Type B pancreatic cell (in vitro differentiated cells): ENCODE measurements at regions not wholly inside any gene's neighbourhood (a gene's known extent, or its start where the extent isn't known, plus 50 kb on each side); places are given as distances from the start of the nearest gene placed in this dataset.
"Not testable (repeated sequence)": the region's sequence is repeated elsewhere in the genome, so short reads cannot be mapped to it uniquely, and the experiment has no call there.

Experiments
- DNase-seq: peaks from one replicate; pipeline ENCODE4 v3.0.0; 2021; ENCODE audit warnings: mixed read lengths; ENCODE audit not compliant: unreplicated experiment; ENCODE audit errors: extremely low spot score
- H3K27ac Mint-ChIP-seq: 2 replicates; pipeline ENCODE4 v1.8.0; 2021; ENCODE audit warnings: mild to moderate bottlenecking, mixed read lengths
- H3K27me3 Mint-ChIP-seq: 2 replicates; pipeline ENCODE4 v1.8.0; 2021; ENCODE audit warnings: mixed read lengths
- H3K36me3 Mint-ChIP-seq: 2 replicates; pipeline ENCODE4 v1.8.0; 2021; ENCODE audit warnings: mixed read lengths
- H3K4me1 Mint-ChIP-seq: one replicate; pipeline ENCODE4 v1.8.0; 2021; ENCODE audit warnings: mixed read lengths; ENCODE audit not compliant: unreplicated experiment
- H3K4me3 Mint-ChIP-seq: 2 replicates; pipeline ENCODE4 v1.8.0; 2021; ENCODE audit warnings: mild to moderate bottlenecking, mixed read lengths
- H3K9me3 Mint-ChIP-seq: 2 replicates; pipeline ENCODE4 v1.8.0; 2021; ENCODE audit warnings: mixed read lengths
- CTCF ChIP-seq: fragments of 200-600 bp; sonication (generic); conservative IDR thresholded peaks from 2 replicates; pipeline ENCODE4 v1.5.0; 2021; ENCODE audit warnings: antibody characterized with exemption, mild to moderate bottlenecking

- no peak overlapping the region for H3K27ac Mint-ChIP-seq
- H3K4me3 Mint-ChIP-seq: no peak overlapping the region
- H3K4me1 Mint-ChIP-seq: peaks cover 7% of the 10 kb centered on the region
- H3K27me3 Mint-ChIP-seq: no peaks in the 10 kb centered on the region
- no peak for DNase-seq
- H3K9me3 Mint-ChIP-seq: peaks cover 5% of the 10 kb centered on the region
- peaks cover 3% of the 10 kb centered on the region for H3K36me3 Mint-ChIP-seq
- no peak for TF ChIP-seq CTCF
Measured at GRCh38 chr15:36156879-36157427, 422.5 kb upstream of the CDIN1 start.

- peaks cover 3% of the 10 kb centered on the region for H3K36me3 Mint-ChIP-seq
- TF ChIP-seq CTCF: no peak
- H3K4me3 Mint-ChIP-seq: no peak overlapping the region
- no peaks in the 10 kb centered on the region for H3K27me3 Mint-ChIP-seq
- peaks cover 9% of the 10 kb centered on the region for H3K9me3 Mint-ChIP-seq
- no peak overlapping the region for H3K27ac Mint-ChIP-seq
- DNase-seq: no peak
- H3K4me1 Mint-ChIP-seq: peaks cover 11% of the 10 kb centered on the region
Measured at GRCh38 chr15:36160351-36160750, 419.1 kb upstream of the CDIN1 start.

GRCh38 chr15:36161108-36161507, 418.3 kb upstream of the CDIN1 start:
- DNase-seq: no peak
- Mint-ChIP-seq H3K4me1 (peaks cover 11% of the 10 kb centered on the region), H3K27ac (no peak overlapping the region), H3K27me3 (no peaks in the 10 kb centered on the region), H3K9me3 (peaks cover 13% of the 10 kb centered on the region), H3K4me3 (no peak overlapping the region), H3K36me3 (no peaks in the 10 kb centered on the region)
- TF ChIP-seq CTCF: no peak

GRCh38 chr15:36161771-36162212, 417.6 kb upstream of the CDIN1 start:
- Mint-ChIP-seq H3K9me3 (peaks cover 16% of the 10 kb centered on the region), H3K4me1 (peaks cover 11% of the 10 kb centered on the region), H3K36me3 (no peaks in the 10 kb centered on the region), H3K4me3 (no peak overlapping the region), H3K27me3 (no peaks in the 10 kb centered on the region), H3K27ac (no peak overlapping the region)
- no peak for DNase-seq
- no peak for TF ChIP-seq CTCF

GRCh38 chr15:36163983-36164382, 415.4 kb upstream of the CDIN1 start:
- H3K27me3 Mint-ChIP-seq, H3K36me3 Mint-ChIP-seq, H3K27ac Mint-ChIP-seq, DNase-seq, H3K4me3 Mint-ChIP-seq: not testable (repeated sequence)
- H3K4me1 Mint-ChIP-seq: peaks cover 11% of the 10 kb centered on the region
- H3K9me3 Mint-ChIP-seq: peaks cover 16% of the 10 kb centered on the region

GRCh38 chr15:36172955-36173354, 406.5 kb upstream of the CDIN1 start:
- H3K27ac Mint-ChIP-seq: no peak overlapping the region
- peaks cover 3% of the 10 kb centered on the region for H3K27me3 Mint-ChIP-seq
- no peaks in the 10 kb centered on the region for H3K36me3 Mint-ChIP-seq
- TF ChIP-seq CTCF: no peak
- DNase-seq: no peak
- H3K4me1 Mint-ChIP-seq: peaks cover 10% of the 10 kb centered on the region
- no peaks in the 10 kb centered on the region for H3K9me3 Mint-ChIP-seq
- H3K4me3 Mint-ChIP-seq: no peak overlapping the region
